Glutamatergic neuron (in vitro differentiated cells): ENCODE measurements at regions not wholly inside any gene's neighbourhood (a gene's known extent, or its start where the extent isn't known, plus 50 kb on each side); places are given as distances from the start of the nearest gene placed in this dataset.

Experiments used
- DNase-seq: peaks from one replicate; pipeline ENCODE4 v3.0.0; 2022
- H3K27ac Mint-ChIP-seq: one replicate; pipeline ENCODE4 v1.8.0; 2020; ENCODE audit warnings: mild to moderate bottlenecking, mixed read lengths, inconsistent platforms; ENCODE audit not compliant: unreplicated experiment
- H3K27me3 Mint-ChIP-seq: one replicate; pipeline ENCODE4 v1.8.0; 2020; ENCODE audit warnings: mild to moderate bottlenecking, moderate library complexity, mixed read lengths, inconsistent platforms; ENCODE audit not compliant: unreplicated experiment
- H3K36me3 Mint-ChIP-seq: one replicate; pipeline ENCODE4 v1.8.0; 2020; ENCODE audit warnings: mild to moderate bottlenecking, mixed read lengths, inconsistent platforms; ENCODE audit not compliant: unreplicated experiment
- H3K4me1 Mint-ChIP-seq: one replicate; pipeline ENCODE4 v1.8.0; 2020; ENCODE audit warnings: mild to moderate bottlenecking, low read depth, mixed read lengths, inconsistent platforms; ENCODE audit not compliant: unreplicated experiment
- H3K4me3 Mint-ChIP-seq: one replicate; pipeline ENCODE4 v1.8.0; 2020; ENCODE audit warnings: mild to moderate bottlenecking, mixed read lengths, inconsistent platforms; ENCODE audit not compliant: unreplicated experiment
- H3K9me3 Mint-ChIP-seq: one replicate; pipeline ENCODE4 v1.8.0; 2020; ENCODE audit warnings: mild to moderate bottlenecking, moderate library complexity, mixed read lengths, inconsistent platforms; ENCODE audit not compliant: unreplicated experiment
- TF ChIP-seq, protein P1 (sequence below): fragments of 200-600 bp; sonication (generic); IDR thresholded peaks from one replicate; pipeline ENCODE4 v1.5.0; 2021; ENCODE audit not compliant: partially characterized antibody, unreplicated experiment

- H3K27me3 Mint-ChIP-seq = peaks cover 3% of the 10 kb centered on the region
- peaks cover 2% of the 10 kb centered on the region for H3K9me3 Mint-ChIP-seq
- TF ChIP-seq, protein P1, sequence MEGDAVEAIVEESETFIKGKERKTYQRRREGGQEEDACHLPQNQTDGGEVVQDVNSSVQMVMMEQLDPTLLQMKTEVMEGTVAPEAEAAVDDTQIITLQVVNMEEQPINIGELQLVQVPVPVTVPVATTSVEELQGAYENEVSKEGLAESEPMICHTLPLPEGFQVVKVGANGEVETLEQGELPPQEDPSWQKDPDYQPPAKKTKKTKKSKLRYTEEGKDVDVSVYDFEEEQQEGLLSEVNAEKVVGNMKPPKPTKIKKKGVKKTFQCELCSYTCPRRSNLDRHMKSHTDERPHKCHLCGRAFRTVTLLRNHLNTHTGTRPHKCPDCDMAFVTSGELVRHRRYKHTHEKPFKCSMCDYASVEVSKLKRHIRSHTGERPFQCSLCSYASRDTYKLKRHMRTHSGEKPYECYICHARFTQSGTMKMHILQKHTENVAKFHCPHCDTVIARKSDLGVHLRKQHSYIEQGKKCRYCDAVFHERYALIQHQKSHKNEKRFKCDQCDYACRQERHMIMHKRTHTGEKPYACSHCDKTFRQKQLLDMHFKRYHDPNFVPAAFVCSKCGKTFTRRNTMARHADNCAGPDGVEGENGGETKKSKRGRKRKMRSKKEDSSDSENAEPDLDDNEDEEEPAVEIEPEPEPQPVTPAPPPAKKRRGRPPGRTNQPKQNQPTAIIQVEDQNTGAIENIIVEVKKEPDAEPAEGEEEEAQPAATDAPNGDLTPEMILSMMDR = no peak
- no peak overlapping the region for H3K4me3 Mint-ChIP-seq
- H3K27ac Mint-ChIP-seq = no peak overlapping the region
- no peaks in the 10 kb centered on the region for H3K4me1 Mint-ChIP-seq
- DNase-seq = no peak
- H3K36me3 Mint-ChIP-seq = peaks cover 11% of the 10 kb centered on the region
These were observed 172.9 kb upstream of the RAD23B start for GRCh38 chr9:107110153-107110552.

- Mint-ChIP-seq H3K36me3 (peaks cover 11% of the 10 kb centered on the region), H3K27ac (no peak overlapping the region), H3K9me3 (no peaks in the 10 kb centered on the region), H3K4me3 (no peak overlapping the region), H3K27me3 (peaks cover 3% of the 10 kb centered on the region), H3K4me1 (no peaks in the 10 kb centered on the region)
- TF ChIP-seq, protein P1 = no peak
- DNase-seq = no peak
These were observed 170.3 kb upstream of the RAD23B start for GRCh38 chr9:107112707-107113243.

GRCh38 chr9:107118863-107119624 is 164.0 kb upstream of the RAD23B start:
- Mint-ChIP-seq H3K9me3 (no peaks in the 10 kb centered on the region), H3K27me3 (peaks cover 2% of the 10 kb centered on the region), H3K4me1 (peaks cover 6% of the 10 kb centered on the region), H3K27ac (no peak overlapping the region), H3K4me3 (no peak overlapping the region), H3K36me3 (peaks cover 3% of the 10 kb centered on the region)
- TF ChIP-seq, protein P1 = no peak
- DNase-seq = no peak

GRCh38 chr9:107119735-107120134 is 163.3 kb upstream of the RAD23B start:
- TF ChIP-seq, protein P1 = no peak
- Mint-ChIP-seq H3K4me3 (no peak overlapping the region), H3K36me3 (no peaks in the 10 kb centered on the region), H3K4me1 (peaks cover 6% of the 10 kb centered on the region), H3K27ac (no peak overlapping the region), H3K9me3 (no peaks in the 10 kb centered on the region), H3K27me3 (peaks cover 2% of the 10 kb centered on the region)
- no peak for DNase-seq

DNA sequence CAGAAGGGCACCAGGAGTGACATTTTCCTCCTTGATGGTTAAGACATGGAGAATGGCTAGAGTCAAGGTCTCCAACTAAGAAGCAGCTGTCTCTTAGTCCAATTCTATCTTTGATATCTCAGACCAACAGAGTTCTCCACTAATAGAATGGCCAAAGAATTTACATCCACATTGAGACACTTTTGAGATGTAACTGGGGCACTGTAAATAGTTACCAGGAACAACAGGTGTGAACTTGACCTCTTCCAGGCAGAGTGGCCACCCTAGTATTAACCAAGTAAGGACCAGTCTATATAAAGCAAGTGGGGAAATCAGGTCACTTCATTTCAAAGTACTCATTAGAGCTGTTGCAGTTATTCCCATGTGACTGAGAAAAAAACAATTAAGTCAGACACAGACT is 159.7 kb upstream of the RAD23B start:
- peaks cover 2% of the 10 kb centered on the region for H3K27me3 Mint-ChIP-seq

More for the DNA sequence above, 159.7 kb upstream of the RAD23B start:
- TF ChIP-seq, protein P1 = no peak
- Mint-ChIP-seq H3K27ac (no peak overlapping the region), H3K36me3 (no peaks in the 10 kb centered on the region), H3K9me3 (peaks cover 2% of the 10 kb centered on the region), H3K4me1 (peaks cover 6% of the 10 kb centered on the region), H3K4me3 (no peak overlapping the region)
- DNase-seq = no peak
